Neural cell (in vitro differentiated cells): ENCODE measurements at regions not wholly inside any gene's neighbourhood (a gene's known extent, or its start where the extent isn't known, plus 50 kb on each side); places are given as distances from the start of the nearest gene placed in this dataset.

Experiments used
- H2AFZ ChIP-seq: fragments of 200-600, 300-800 bp; sonication (generic), shearing (Covaris generic); 2 replicates; pipeline ENCODE4 v1.6.0; 2014; ENCODE audit warnings: low read depth, mild to moderate bottlenecking, antibody characterized with exemption, low read length, moderate library complexity
- H3F3A ChIP-seq: fragments of 200-600 bp; shearing (Covaris generic); 2 replicates; pipeline ENCODE4 v1.6.1; 2016; ENCODE audit warnings: mild to moderate bottlenecking, moderate library complexity, mixed read lengths, antibody characterized with exemption, low read length; ENCODE audit not compliant: insufficient read depth, poor library complexity, severe bottlenecking
- H3K27ac ChIP-seq: fragments of 200-600, 300-800 bp; sonication (generic), shearing (Covaris generic); 2 replicates; pipeline ENCODE4 v1.5.1; 2014; ENCODE audit warnings: mild to moderate bottlenecking, low read length, moderate library complexity
- H3K27me3 ChIP-seq: fragments of 300-800, 200-600 bp; sonication (generic), shearing (Covaris generic); 2 replicates; pipeline ENCODE4 v1.6.0; 2014; ENCODE audit warnings: mild to moderate bottlenecking, low read depth, low read length, moderate library complexity; ENCODE audit not compliant: insufficient read depth
- H3K36me3 ChIP-seq: fragments of 300-800, 200-600 bp; sonication (generic), shearing (Covaris generic); 2 replicates; pipeline ENCODE4 v1.5.1; 2014; ENCODE audit warnings: mild to moderate bottlenecking, antibody characterized with exemption, low read length, moderate library complexity; ENCODE audit not compliant: insufficient read depth
- H3K4me2 ChIP-seq: fragments of 300-800, 200-600 bp; sonication (generic), shearing (Covaris generic); 2 replicates; pipeline ENCODE4 v1.6.0; 2014; ENCODE audit warnings: mild to moderate bottlenecking, low read length
- H3K4me3 ChIP-seq: fragments of 300-800, 200-600 bp; sonication (generic), shearing (Covaris generic); 2 replicates; pipeline ENCODE4 v1.5.1; 2014; ENCODE audit warnings: mild to moderate bottlenecking, low read length, moderate library complexity
- H3K79me2 ChIP-seq: fragments of 200-600 bp; shearing (Covaris generic); replicated peaks from 2 replicates; pipeline ENCODE4 v1.6.0; 2014; ENCODE audit warnings: mild to moderate bottlenecking, low read length, moderate library complexity; ENCODE audit not compliant: insufficient read depth
- H3K9ac ChIP-seq: fragments of 300-800, 200-600 bp; sonication (generic), shearing (Covaris generic); 2 replicates; pipeline ENCODE4 v1.6.1; 2016; ENCODE audit warnings: mild to moderate bottlenecking, low read length, mixed read lengths
- H3K9me2 ChIP-seq: fragments of 200-600 bp; shearing (Covaris generic); 2 replicates; pipeline ENCODE4 v1.6.1; 2016; ENCODE audit warnings: mild to moderate bottlenecking, low read length, mixed read lengths; ENCODE audit not compliant: insufficient read depth
- H3K9me3 ChIP-seq: fragments of 200-600, 300-800 bp; sonication (generic), shearing (Covaris generic); 2 replicates; pipeline ENCODE4 v1.6.1; 2016; ENCODE audit warnings: mild to moderate bottlenecking, mixed run types, low read length, moderate library complexity, mixed read lengths
- H4K20me1 ChIP-seq: fragments of 200-600 bp; shearing (Covaris generic); 2 replicates; pipeline ENCODE4 v1.6.1; 2016; ENCODE audit warnings: mild to moderate bottlenecking, mixed run types; ENCODE audit not compliant: insufficient read depth
- CTCF ChIP-seq: fragments of 450-650 bp; IDR thresholded peaks from 2 replicates; pipeline ENCODE4 v1.5.1; 2014; ENCODE audit warnings: antibody characterized with exemption, mild to moderate bottlenecking, moderate library complexity; ENCODE audit not compliant: poor library complexity, severe bottlenecking
- EP300 ChIP-seq: fragments of 450-650 bp; conservative IDR thresholded peaks from 2 replicates; pipeline ENCODE4 v1.6.1; 2014; ENCODE audit warnings: antibody characterized with exemption, mild to moderate bottlenecking, moderate library complexity; ENCODE audit not compliant: poor library complexity, severe bottlenecking
- EZH2 ChIP-seq: fragments of 200-600, 300-800 bp; shearing (Covaris generic), sonication (generic); IDR thresholded peaks from 2 replicates; pipeline ENCODE4 v1.6.1; 2014; ENCODE audit warnings: antibody characterized with exemption, low read length, borderline replicate concordance, mild to moderate bottlenecking; ENCODE audit not compliant: insufficient read depth, poor library complexity, severe bottlenecking
- MXI1 ChIP-seq: fragments of 450-650 bp; conservative IDR thresholded peaks from 2 replicates; pipeline ENCODE4 v1.6.1; 2014; ENCODE audit warnings: antibody characterized with exemption, mild to moderate bottlenecking; ENCODE audit not compliant: poor library complexity, severe bottlenecking
- POLR2AphosphoS5 ChIP-seq: IDR thresholded peaks from 2 replicates; pipeline ENCODE4 v1.6.1; 2012
- RAD21 ChIP-seq: fragments of 450-650 bp; conservative IDR thresholded peaks from 2 replicates; pipeline ENCODE4 v1.6.1; 2014; ENCODE audit warnings: antibody characterized with exemption, mild to moderate bottlenecking, moderate library complexity
- REST ChIP-seq: IDR thresholded peaks from 2 replicates; pipeline ENCODE4 v1.6.1; 2012; ENCODE audit warnings: borderline replicate concordance
- SMC3 ChIP-seq: fragments of 450-650 bp; conservative IDR thresholded peaks from 2 replicates; pipeline ENCODE4 v1.6.1; 2014; ENCODE audit warnings: antibody characterized with exemption, mild to moderate bottlenecking, moderate library complexity; ENCODE audit not compliant: poor library complexity
- TAF1 ChIP-seq: IDR thresholded peaks from 2 replicates; pipeline ENCODE4 v1.6.1; 2012; ENCODE audit warnings: low read depth

GRCh38 chr11:45031912-45032519 is 81.3 kb upstream of the TP53I11 start:
- Histone ChIP-seq H3K9me2 (no peaks in the 10 kb centered on the region), H3K4me2 (no peak overlapping the region), H3K4me3 (no peak overlapping the region), H3K79me2 (no peaks in the 10 kb centered on the region), H2AFZ (no peak overlapping the region), H3K27me3 (no peaks in the 10 kb centered on the region), H3K9me3 (no peaks in the 10 kb centered on the region), H3K36me3 (no peaks in the 10 kb centered on the region), H3F3A (no peaks in the 10 kb centered on the region), H4K20me1 (no peaks in the 10 kb centered on the region), H3K9ac (no peak overlapping the region), H3K27ac (no peak overlapping the region)
- TF ChIP-seq RAD21 (no peak), MXI1 (no peak), EP300 (no peak), POLR2AphosphoS5 (no peak), TAF1 (no peak), EZH2 (no peak), SMC3 (no peak), CTCF (no peak), REST (no peak)

- Histone ChIP-seq H3K9me3 (no peaks in the 10 kb centered on the region), H3F3A (no peaks in the 10 kb centered on the region), H3K36me3 (no peaks in the 10 kb centered on the region), H3K27ac (no peak overlapping the region), H3K4me2 (no peak overlapping the region), H4K20me1 (no peaks in the 10 kb centered on the region), H2AFZ (no peak overlapping the region), H3K9ac (no peak overlapping the region), H3K4me3 (no peak overlapping the region), H3K79me2 (no peaks in the 10 kb centered on the region), H3K9me2 (no peaks in the 10 kb centered on the region), H3K27me3 (no peaks in the 10 kb centered on the region)
- TF ChIP-seq RAD21 (no peak), REST (no peak), CTCF (no peak), SMC3 (no peak)
Measured at GRCh38 chr11:45035413-45035812, 84.7 kb upstream of the TP53I11 start.
